A549 (cell line): ENCODE measurements at regions not wholly inside any gene's neighbourhood (a gene's known extent, or its start where the extent isn't known, plus 50 kb on each side); places are given as distances from the start of the nearest gene placed in this dataset.

Source experiments
- ATAC-seq, 2 experiments: fragments of 200-7000 bp in 1 of 2; fragments of >200 bp in 1 of 2; cut with Nextera tagmentation in 1 of 2; cut with Tn5 transposase in 1 of 2; 3 replicates each; pipeline versions ENCODE4 v1.8.0 to v1.9.1; 2018 to 2020; ENCODE audit warnings: mild to moderate bottlenecking in 1 of 2, moderate library complexity in 1 of 2
- CTCF ChIA-PET: fragments of 300-600 bp; sonication (Branson Sonifier 250); formaldehyde crosslinking; extraction: SDS; loops from one replicate; lab custom pipeline; 2021; ENCODE audit warnings: antibody characterized with exemption, inconsistent platforms; lab: Yijun Ruan, JAX
- POLR2A ChIA-PET: fragments of 350-600 bp; formaldehyde crosslinking; extraction: SDS; loops from one replicate; lab custom pipeline; 2021; ENCODE audit warnings: antibody characterized with exemption, inconsistent platforms; lab: Yijun Ruan, JAX
- DNase-seq, 2 experiments: peaks; one replicate each; pipeline versions ENCODE4 v3.0.0 to v3.0.0-alpha.2; 2011 to 2016; ENCODE audit warnings: low read depth in 1 of 2, low spot score in 1 of 2
- FAIRE-seq: peaks from 2 replicates; lab custom pipeline; 2011; peaks lifted over from hg19 to GRCh38; lab: Jason Lieb, UNC
- H3K27ac ChIP-seq, 2 experiments: fragments of >200 bp; sonication (Bioruptor Twin); formaldehyde crosslinking; 3 replicates each; pipeline ENCODE4 v1.5.1; 2016 to 2017
- H3K4me1 ChIP-seq: fragments of >200 bp; sonication (Bioruptor Twin); formaldehyde crosslinking; 3 replicates; pipeline ENCODE4 v1.6.1; 2016
- H3K4me2 ChIP-seq: fragments of >200 bp; sonication (Bioruptor Twin); formaldehyde crosslinking; 3 replicates; pipeline ENCODE4 v1.6.1; 2016
- H3K4me3 ChIP-seq: fragments of >200 bp; sonication (Bioruptor Twin); formaldehyde crosslinking; 3 replicates; pipeline ENCODE4 v1.5.1; 2016
- H3K9me3 ChIP-seq: fragments of >200 bp; sonication (Bioruptor Twin); formaldehyde crosslinking; 3 replicates; pipeline ENCODE4 v1.6.1; 2016
- CBX8 ChIP-seq: fragments of 200-600 bp; sonication (generic); IDR thresholded peaks from 2 replicates; pipeline ENCODE4 v1.6.1; 2016
- CEBPB ChIP-seq, 2 experiments: fragments of >200 bp in 1 of 2; sonication (Bioruptor Twin) in 1 of 2; formaldehyde crosslinking in 1 of 2; IDR thresholded peaks; 2 replicates each; pipeline ENCODE4 v1.6.1; 2012 to 2016
- CHD2 ChIP-seq: fragments of 150-350 bp; IDR thresholded peaks from 2 replicates; pipeline ENCODE4 v1.6.1; 2014; ENCODE audit warnings: low read length; ENCODE audit not compliant: partially characterized antibody
- CHD4 ChIP-seq: fragments of 200-600 bp; sonication (generic); IDR thresholded peaks from 2 replicates; pipeline ENCODE4 v1.6.1; 2016; ENCODE audit warnings: antibody characterized with exemption, mild to moderate bottlenecking, borderline replicate concordance
- EHF ChIP-seq: fragments of 250-450 bp; sonication (Bioruptor Pico); IDR thresholded peaks from 2 replicates; pipeline ENCODE4 v1.5.0; 2020; ENCODE audit warnings: mild to moderate bottlenecking
- FOSB ChIP-seq: fragments of 250-450 bp; sonication (Bioruptor Pico); IDR thresholded peaks from 2 replicates; pipeline ENCODE4 v1.5.0; 2020; ENCODE audit warnings: mild to moderate bottlenecking, moderate library complexity
- HOXA7 ChIP-seq: fragments of 250-450 bp; sonication (Bioruptor Pico); IDR thresholded peaks from 2 replicates; pipeline ENCODE4 v1.5.0; 2020; ENCODE audit warnings: mild to moderate bottlenecking, moderate library complexity
- HOXB5 ChIP-seq: fragments of 250-450 bp; sonication (Bioruptor Pico); IDR thresholded peaks from 2 replicates; pipeline ENCODE4 v1.5.0; 2020; ENCODE audit warnings: mild to moderate bottlenecking, moderate library complexity
- JUNB ChIP-seq: fragments of >200 bp; sonication (Bioruptor Twin); formaldehyde crosslinking; IDR thresholded peaks from 2 replicates; pipeline ENCODE4 v1.6.1; 2016
- MYC ChIP-seq: IDR thresholded peaks from 2 replicates; pipeline ENCODE4 v1.6.1; 2012; ENCODE audit warnings: mild to moderate bottlenecking, inconsistent platforms, low read length, improper control_type of control experiment, borderline replicate concordance
- NFE2L2 ChIP-seq: fragments of 150-350 bp; conservative IDR thresholded peaks from 2 replicates; pipeline ENCODE4 v1.6.1; 2014; ENCODE audit warnings: low read length
- NPAS2 ChIP-seq: fragments of 250-450 bp; sonication (Bioruptor Pico); IDR thresholded peaks from 2 replicates; pipeline ENCODE4 v1.8.0; 2022; ENCODE audit warnings: mild to moderate bottlenecking, moderate library complexity, borderline replicate concordance
- NR3C1 ChIP-seq: fragments of >200 bp; sonication (Bioruptor Twin); formaldehyde crosslinking; IDR thresholded peaks from 3 replicates; pipeline ENCODE4 v1.6.1; 2017
- RAD21 ChIP-seq, 2 experiments: fragments of >200 bp in 1 of 2; sonication (Bioruptor Twin) in 1 of 2; formaldehyde crosslinking in 1 of 2; IDR thresholded peaks in 1 of 2; conservative IDR thresholded peaks in 1 of 2; 2 replicates in 1 of 2; 3 replicates in 1 of 2; pipeline ENCODE4 v1.6.1; 2012 to 2018; ENCODE audit warnings: inconsistent platforms in 1 of 2
- RARB ChIP-seq: fragments of 250-450 bp; sonication (Bioruptor Pico); IDR thresholded peaks from 2 replicates; pipeline ENCODE4 v1.8.0; 2021; ENCODE audit warnings: mild to moderate bottlenecking, moderate library complexity
- RFX5 ChIP-seq: fragments of 450-650 bp; IDR thresholded peaks from 2 replicates; pipeline ENCODE4 v1.7.1; 2014; ENCODE audit warnings: antibody characterized with exemption, mild to moderate bottlenecking, moderate library complexity
- RNF2 ChIP-seq: fragments of 200-600 bp; sonication (generic); IDR thresholded peaks from 2 replicates; pipeline ENCODE4 v1.6.1; 2016; ENCODE audit warnings: low read depth, mild to moderate bottlenecking, antibody characterized with exemption, moderate library complexity, borderline replicate concordance
- SMC3 ChIP-seq: fragments of >200 bp; sonication (Bioruptor Twin); formaldehyde crosslinking; IDR thresholded peaks from 3 replicates; pipeline ENCODE4 v1.6.1; 2018; ENCODE audit warnings: inconsistent platforms
- SREBF2 ChIP-seq: fragments of 450-650 bp; IDR thresholded peaks from 2 replicates; pipeline ENCODE4 v1.6.1; 2014; ENCODE audit warnings: mild to moderate bottlenecking, moderate library complexity
- ZFP36 ChIP-seq: fragments of 450-650 bp; IDR thresholded peaks from 2 replicates; pipeline ENCODE4 v1.6.1; 2014; ENCODE audit warnings: borderline replicate concordance; ENCODE audit not compliant: partially characterized antibody
- ZNF302 ChIP-seq: fragments of 250-450 bp; sonication (Bioruptor Pico); IDR thresholded peaks from 2 replicates; pipeline ENCODE4 v1.9.0; 2021; ENCODE audit warnings: inconsistent platforms, mild to moderate bottlenecking, moderate library complexity
- WGBS: methylation state at CpG from one replicate; pipeline ENCODE4 v1.1.6; 2017; ENCODE audit errors: missing lambda C conversion rate; 5-methylcytosine and 5-hydroxymethylcytosine counted together
- TF ChIP-seq, protein P1 (sequence below): fragments of >200 bp; sonication (Bioruptor Twin); formaldehyde crosslinking; IDR thresholded peaks from 2 replicates; pipeline ENCODE4 v1.6.1; 2016
- TF ChIP-seq, protein P2 (sequence below): fragments of >200 bp; sonication (Bioruptor Twin); formaldehyde crosslinking; IDR thresholded peaks from 3 replicates; pipeline ENCODE4 v1.5.1; 2016
- TF ChIP-seq, protein P3 (sequence below): fragments of 250-450 bp; sonication (Bioruptor Pico); IDR thresholded peaks from 2 replicates; pipeline ENCODE4 v1.5.0; 2020; ENCODE audit warnings: low read depth, mild to moderate bottlenecking, moderate library complexity

DNA sequence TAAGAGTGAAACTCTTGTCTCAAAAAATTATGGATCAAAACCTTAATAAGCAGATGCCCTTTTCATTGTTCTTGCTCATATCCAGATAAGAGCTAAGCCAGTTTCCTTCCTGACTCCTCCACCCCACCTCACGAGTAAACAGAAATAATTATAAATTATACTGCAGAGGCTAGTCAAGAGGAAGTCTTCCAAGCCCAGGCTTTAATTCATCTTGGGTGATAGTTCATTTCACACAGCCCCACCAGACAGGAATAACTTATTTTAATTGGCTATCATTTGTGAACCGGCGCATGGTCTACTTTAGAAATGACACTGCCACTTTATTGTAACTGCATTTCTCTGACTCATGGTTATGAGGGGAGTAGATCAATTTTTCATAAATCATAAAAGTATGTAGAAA lies 102.0 kb downstream of the BTBD3 start:
- CTCF ChIA-PET, result no interaction called here
- 49% methylated on average over 3 of the region's 3 CpGs for WGBS
- Histone ChIP-seq H3K9me3 (0 out of 3 replicates have a peak, but pooled peaks cover 2% of the 10 kb centered on the region), H3K27ac (no peak overlapping the region), H3K4me2 (no peak overlapping the region), H3K4me1 (no peaks in the 10 kb centered on the region), H3K4me3 (no peak overlapping the region)
- DNase-seq (no peak), FAIRE-seq (no peak), ATAC-seq (no peak)
- TF ChIP-seq, protein P1, sequence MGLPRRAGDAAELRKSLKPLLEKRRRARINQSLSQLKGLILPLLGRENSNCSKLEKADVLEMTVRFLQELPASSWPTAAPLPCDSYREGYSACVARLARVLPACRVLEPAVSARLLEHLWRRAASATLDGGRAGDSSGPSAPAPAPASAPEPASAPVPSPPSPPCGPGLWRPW, result no peak
- TF ChIP-seq ZNF302 (CRISPR knock-in tag) (no peak), CBX8 (no peak), HOXB5 (CRISPR knock-in tag) (no peak), RFX5 (no peak), SREBF2 (no peak), ZFP36 (no peak), JUNB (no peak), SMC3 (no peak), NR3C1 (no peak), FOSB (CRISPR knock-in tag) (no peak), NFE2L2 (no peak), MYC (no peak), HOXA7 (no peak)
- TF ChIP-seq, protein P2, sequence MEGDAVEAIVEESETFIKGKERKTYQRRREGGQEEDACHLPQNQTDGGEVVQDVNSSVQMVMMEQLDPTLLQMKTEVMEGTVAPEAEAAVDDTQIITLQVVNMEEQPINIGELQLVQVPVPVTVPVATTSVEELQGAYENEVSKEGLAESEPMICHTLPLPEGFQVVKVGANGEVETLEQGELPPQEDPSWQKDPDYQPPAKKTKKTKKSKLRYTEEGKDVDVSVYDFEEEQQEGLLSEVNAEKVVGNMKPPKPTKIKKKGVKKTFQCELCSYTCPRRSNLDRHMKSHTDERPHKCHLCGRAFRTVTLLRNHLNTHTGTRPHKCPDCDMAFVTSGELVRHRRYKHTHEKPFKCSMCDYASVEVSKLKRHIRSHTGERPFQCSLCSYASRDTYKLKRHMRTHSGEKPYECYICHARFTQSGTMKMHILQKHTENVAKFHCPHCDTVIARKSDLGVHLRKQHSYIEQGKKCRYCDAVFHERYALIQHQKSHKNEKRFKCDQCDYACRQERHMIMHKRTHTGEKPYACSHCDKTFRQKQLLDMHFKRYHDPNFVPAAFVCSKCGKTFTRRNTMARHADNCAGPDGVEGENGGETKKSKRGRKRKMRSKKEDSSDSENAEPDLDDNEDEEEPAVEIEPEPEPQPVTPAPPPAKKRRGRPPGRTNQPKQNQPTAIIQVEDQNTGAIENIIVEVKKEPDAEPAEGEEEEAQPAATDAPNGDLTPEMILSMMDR, result no peak
- POLR2A ChIA-PET, result no interaction called here

DNA sequence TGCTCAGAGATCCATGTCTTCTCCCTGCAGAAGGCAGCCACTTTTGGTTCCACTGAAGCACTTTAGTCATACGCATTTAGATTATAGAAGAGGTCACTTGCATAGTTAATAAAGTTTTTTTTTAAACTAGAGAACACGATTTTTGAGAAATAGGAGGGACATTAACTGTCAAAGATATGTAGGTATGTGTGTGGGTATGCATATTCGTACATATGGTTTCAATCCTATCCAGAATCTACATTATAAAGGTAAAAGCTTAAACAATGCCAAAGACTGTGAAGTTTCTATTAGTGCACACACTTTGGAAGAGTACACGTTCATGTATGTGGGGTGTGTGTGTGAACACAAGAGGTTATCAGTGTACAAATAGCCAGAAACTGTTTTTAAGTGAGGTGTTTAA lies 103.2 kb downstream of the BTBD3 start:
- WGBS, result 6% methylated on average over 4 of the region's 4 CpGs
- POLR2A ChIA-PET, result no interaction called here
- Histone ChIP-seq H3K4me2 (no peak overlapping the region), H3K4me3 (no peak overlapping the region), H3K27ac (no peak overlapping the region), H3K9me3 (0 out of 3 replicates have a peak, but pooled peaks cover 2% of the 10 kb centered on the region), H3K4me1 (no peaks in the 10 kb centered on the region)
- CTCF ChIA-PET, result interaction anchor here (1.1 kb wide), 1 partner anchor 9 kb away, joined by 6 read pairs; no protein-coding TSS in a partner anchor
- ATAC-seq (no peak), FAIRE-seq (no peak), DNase-seq (no peak)
- TF ChIP-seq CEBPB (IDR thresholded peaks at IDR 0.05) (no peak), ZNF302 (CRISPR knock-in tag) (no peak), NPAS2 (CRISPR knock-in tag) (no peak), RAD21 (conservative IDR thresholded peaks at IDR 0.05 in 1 of 2, IDR thresholded peaks at IDR 0.05 in 1 of 2) (no peak), SMC3 (no peak), CHD4 (no peak), CHD2 (no peak), HOXB5 (CRISPR knock-in tag) (no peak), EHF (CRISPR knock-in tag) (no peak), RARB (CRISPR knock-in tag) (no peak), RNF2 (no peak), RFX5 (no peak)
- TF ChIP-seq, protein P2, result no peak
- TF ChIP-seq, protein P3, sequence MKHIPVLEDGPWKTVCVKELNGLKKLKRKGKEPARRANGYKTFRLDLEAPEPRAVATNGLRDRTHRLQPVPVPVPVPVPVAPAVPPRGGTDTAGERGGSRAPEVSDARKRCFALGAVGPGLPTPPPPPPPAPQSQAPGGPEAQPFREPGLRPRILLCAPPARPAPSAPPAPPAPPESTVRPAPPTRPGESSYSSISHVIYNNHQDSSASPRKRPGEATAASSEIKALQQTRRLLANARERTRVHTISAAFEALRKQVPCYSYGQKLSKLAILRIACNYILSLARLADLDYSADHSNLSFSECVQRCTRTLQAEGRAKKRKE, result no peak
- TF ChIP-seq, all 56 proteins: peak for 0
